Fibroblast of the conjunctiva (primary cell): ENCODE measurements at regions not wholly inside any gene's neighbourhood (a gene's known extent, or its start where the extent isn't known, plus 50 kb on each side); places are given as distances from the start of the nearest gene placed in this dataset.

Experiments
- DNase-seq: peaks from one replicate; pipeline ENCODE4 v3.0.0-alpha.2; 2010; ENCODE audit warnings: low read depth

DNA sequence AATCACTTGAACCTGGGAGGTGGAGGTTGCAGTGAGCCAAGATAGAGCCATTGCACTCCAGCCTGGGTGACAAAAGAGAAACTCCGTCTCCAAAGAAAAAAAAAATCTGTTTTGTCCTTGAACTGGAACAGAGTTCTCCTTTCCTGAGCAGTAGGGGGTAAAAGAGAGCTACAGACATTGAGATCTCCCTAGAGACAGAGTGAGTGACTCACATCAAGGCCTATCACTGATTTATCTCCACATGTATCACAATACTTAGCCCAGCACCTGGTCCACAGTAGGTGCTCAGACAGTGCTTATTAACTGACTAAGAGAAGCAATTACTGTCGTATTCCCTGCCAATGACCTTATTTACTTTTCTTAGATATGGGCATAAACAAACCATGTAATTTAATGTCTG lies 354.1 kb upstream of the C1orf87 start:
- peak; percentile 9 for DNase-seq

DNA sequence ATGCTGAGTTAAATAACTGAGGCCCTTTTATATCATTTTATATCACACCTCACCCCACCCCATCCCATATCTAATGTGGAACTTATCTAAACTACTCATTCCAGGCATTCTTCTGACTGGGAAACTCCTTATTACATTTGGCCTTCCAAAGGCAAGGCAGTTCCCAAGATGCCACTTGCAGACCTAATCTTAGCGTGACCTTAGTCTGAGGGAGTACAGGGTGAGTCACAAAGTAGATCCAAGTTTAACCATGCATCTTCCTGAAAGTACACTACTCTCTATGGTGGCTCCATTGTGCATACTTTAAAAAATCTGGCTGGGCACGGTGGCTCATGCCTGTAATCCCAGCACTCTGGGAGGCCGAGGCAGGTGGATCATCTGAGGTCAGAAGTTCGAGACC lies 353.6 kb upstream of the C1orf87 start:
- no peak for DNase-seq

DNA sequence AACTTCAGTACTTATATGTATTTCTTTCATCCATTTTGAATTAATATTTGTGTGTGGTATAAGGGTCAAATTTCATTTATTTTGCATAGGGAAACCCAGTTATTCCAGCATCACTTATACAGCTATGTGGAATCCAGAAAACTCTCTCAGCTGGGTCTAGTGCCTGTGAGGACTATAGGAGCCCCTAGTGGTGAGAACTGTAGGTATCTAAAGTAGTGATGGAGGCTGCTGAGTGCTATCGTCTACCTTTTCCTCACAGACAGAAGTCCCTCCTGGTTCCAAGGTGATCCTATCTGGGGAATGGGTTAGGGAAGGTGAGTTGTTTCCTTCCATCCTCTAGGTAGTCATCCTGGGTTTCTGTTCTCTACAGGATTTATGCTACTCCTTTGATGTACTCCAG lies 352.0 kb upstream of the C1orf87 start:
- DNase-seq, result no peak

DNA sequence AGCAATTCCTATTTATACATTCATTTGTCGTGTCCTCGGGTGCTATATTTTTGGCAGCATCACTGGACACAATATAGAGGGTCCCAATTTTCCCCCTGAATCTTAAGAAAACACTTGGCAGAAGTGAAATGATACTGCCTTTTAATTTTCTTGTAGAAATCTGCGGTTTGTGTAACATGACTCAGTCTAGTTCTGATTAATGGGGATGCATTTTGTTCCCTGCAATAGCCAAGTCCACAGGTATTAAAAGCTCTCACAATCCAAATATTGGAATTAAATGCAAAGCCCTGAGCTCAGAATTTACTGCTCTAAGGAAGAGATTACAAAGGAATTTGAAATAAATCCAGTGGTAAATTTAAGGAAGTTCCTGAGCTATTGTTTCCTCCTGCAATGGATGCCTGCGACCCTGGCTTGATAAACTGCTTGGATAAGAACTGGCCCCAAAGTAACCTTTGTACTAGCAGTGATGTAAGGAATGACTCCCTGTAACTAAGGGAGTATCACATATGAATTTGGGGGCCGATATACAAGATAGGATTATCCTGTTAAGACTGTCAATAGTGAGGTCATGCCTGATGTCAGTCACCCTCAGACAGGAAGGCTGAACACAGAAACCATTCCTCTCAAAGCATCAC lies 349.7 kb upstream of the C1orf87 start:
- DNase-seq, result no peak

DNA sequence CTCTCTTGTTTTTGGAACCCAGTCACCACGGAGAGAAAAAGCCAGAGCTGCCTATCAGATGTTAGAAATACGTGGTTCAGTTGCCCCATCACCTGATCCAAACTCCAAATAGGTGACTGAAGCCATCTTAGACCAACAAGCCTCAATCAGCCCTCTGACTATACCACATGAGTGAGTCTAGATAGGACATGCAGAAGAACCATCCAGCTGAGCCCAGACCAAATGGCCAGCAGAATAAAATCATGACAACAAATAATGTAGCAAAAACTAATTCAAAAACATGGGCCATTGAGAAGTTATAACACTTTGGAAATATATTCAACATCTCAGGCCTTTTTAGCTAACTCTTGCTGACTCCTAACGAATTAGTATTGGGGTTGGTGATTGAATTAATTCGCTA lies 348.4 kb upstream of the C1orf87 start:
- DNase-seq, result no peak

DNA sequence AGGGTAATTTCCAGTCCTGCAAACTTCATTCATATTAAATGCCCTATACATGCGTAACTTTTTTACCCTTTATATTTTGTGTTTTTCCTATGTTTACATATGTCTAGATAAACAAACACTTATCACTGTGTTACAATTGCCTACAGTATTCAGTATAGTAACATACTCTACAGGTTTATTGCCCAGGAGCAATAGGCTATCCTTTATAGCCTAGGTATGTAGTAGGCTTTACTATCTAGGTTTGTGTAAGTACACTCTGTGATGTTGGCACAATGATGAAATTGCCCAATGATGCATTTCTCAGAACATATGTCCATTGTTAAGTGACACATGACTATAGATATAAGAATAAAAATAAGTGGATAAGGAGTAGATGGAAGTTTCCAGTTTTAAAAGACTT lies 345.5 kb upstream of the C1orf87 start:
- no peak for DNase-seq

DNA sequence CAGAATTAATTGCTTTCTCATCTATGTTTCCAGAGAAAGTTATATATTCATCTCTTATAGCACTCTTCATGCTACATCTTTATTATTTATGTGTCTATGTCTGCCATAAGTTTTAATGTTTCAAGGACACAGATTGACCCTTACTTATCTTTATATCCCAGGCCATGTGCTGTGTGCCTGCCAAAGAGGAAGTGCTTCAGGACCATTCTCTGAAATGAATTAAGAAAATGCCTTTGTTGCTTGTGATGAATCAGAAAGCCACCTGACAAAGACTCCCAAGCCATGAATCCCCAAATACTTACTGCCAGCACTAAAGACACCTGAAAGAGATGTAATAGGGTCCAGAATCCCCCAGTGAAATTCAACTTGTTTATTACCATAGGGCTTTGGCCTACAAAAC lies 342.1 kb upstream of the C1orf87 start:
- no peak for DNase-seq

DNA sequence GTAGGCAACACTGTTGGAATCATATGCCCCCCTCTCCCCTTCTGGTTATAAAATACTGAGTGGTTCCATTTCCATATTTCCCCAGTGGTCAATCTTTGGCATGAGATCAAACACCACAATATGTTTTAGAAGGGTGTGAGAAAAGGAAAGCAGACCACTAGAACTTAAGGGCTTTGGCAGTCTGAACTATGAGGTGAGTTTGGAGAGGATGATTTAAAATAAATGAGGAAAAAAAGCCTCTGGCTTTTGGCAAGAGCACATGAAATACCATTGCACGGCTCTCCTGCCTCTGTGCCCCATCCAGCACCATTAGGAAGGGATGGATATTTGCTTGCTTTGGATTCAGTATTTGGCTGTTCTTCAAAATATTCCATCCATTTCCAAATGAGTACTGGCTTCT lies 339.5 kb upstream of the C1orf87 start:
- DNase-seq, result no peak

DNA sequence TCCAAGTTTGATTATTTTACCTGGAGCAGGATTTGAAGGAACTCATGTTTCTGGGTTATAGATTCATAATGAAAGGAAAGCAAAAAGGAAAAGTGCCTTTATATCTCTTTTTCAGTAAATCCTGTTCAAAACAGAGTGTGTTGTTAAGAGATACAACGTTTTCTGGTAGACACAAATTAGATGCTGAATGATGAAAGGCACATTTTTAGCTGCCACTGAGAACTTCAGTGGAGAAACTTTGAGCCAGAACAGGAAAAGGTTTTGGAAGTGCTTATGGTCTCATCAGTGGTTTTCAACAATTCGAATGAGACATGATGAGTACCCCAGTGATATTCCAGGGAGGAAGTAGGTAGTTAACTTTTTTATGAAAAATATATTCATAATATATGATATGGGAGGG lies 338.0 kb upstream of the C1orf87 start:
- no peak for DNase-seq

DNA sequence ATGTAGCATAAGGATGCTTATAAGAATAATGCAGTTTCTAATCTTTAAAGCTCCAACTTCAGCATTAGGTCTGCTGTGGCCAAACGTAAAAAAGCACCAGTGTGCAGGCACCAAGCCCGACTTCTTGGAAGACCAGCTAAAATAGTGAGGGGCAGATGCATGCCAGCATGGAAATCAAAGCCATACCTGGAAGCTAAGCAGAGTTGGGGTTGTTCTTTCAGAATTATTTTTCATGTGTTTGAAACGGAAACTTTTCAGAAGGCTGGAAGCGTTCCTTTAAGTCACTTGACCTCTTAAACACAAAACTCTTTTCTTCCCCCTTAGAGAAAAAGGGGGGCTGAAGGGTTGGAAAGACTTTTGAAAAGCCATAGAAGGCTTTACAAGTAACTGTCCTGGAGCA lies 329.2 kb upstream of the C1orf87 start:
- DNase-seq, result no peak

DNA sequence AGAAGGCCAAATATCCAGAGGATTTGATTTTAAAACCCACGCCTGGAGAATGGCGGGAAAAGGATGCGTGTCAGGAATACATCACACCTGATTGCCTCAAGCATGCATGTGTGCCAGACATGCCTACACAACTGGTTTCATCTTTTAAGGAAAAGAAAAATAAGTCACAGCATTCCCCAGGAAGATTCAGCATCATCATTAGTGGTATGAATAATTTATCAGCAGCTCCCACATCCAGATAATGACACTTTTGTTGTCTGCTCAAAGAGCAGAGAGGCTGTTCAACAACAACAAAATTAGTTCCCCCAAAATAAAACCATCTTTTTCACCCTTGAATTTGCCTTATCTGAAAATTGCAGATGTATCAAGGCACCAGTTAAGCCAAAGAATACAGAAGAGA lies 328.6 kb upstream of the C1orf87 start:
- no peak for DNase-seq

DNA sequence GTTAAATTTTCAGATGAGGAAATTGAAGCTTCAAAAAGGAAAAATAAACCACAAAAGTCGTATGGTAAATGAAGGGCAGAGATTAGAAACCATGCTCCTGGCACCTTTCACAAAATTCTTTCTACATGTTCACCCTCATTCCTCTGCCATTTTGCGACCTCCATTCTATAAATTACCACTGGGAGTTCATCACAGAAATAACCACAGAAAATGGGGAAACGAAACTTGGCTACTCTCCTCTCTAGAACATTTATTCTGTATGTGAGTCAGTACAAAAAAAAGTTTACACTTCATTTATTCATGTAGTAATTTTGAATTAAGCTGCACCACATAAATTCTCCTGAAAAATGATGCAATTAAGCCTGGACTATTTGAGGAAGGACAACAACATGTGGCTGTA lies 320.9 kb upstream of the C1orf87 start:
- DNase-seq, result no peak

DNA sequence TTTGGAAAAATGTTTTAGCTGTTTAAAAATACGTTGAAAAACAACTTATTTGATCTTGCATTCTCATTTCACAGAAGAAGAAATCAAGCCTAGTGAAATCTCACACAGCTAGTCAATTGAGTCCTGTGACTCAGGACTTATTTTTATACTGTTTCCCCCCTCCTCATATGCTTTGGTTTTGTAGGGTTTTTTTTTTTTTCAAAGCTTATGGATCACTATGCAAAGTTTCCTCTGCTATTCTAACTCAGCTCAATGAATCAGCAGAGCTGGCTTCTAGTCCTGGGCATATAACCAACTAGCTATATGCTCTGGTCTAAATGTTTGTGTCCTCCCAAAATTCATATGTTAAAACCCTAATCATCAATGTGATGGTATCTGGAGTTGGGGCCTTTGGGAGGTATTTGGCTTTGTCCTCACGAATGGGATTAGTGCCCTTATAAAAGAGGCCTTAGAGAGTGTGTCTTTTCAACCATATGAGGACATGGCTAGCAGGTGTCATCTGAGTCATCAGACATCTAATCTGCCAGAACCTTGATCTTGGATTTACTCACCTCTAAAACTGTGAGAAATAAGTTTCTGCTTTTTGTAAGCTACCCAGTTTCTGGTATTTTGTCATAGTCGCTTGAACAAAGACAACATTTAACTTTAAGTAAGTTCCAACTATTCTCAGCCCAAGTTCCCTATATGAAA lies 317.2 kb upstream of the C1orf87 start:
- no peak for DNase-seq

DNA sequence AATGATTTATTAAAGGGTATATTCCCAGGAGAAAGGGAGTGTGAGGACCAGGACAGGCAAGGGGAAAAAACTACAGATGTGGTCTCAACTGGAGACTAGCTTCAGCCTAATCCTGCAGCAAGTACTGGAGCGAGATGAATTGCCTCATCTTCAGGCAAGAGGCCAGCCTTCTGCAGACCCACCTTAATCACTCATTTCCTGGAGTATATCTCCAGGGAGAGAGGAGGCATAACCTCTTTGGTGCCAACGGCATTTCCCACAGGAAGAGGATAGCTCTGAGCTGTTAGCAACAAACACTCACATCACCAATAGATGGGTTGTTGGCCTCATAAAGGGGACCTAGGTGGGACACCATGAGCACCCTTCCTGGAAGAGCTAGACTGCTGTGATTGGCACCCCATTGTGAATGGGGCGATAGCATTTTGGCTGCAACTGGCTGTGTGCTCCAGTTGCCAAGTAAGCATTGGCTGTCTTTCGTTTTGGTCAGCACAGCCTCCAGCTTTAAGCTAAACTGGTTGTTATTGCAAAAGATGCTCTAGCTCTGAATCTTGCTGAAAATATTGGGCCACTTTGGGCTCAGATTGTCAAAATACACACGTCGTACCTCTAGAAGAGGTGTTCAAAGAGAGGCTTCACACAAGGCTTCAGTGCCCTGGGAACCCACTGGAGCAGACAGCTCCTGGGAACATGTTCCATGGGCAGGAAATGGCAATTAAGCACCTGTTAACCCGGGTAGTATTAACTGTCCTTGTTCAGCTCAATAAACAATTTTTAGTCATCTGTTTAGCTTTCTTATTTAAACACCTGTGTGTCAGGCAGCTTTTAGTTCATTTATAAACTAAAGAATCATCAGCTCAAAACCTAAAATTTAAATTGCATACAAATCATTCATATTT lies 314.8 kb upstream of the C1orf87 start:
- peak; percentile 28 for DNase-seq

DNA sequence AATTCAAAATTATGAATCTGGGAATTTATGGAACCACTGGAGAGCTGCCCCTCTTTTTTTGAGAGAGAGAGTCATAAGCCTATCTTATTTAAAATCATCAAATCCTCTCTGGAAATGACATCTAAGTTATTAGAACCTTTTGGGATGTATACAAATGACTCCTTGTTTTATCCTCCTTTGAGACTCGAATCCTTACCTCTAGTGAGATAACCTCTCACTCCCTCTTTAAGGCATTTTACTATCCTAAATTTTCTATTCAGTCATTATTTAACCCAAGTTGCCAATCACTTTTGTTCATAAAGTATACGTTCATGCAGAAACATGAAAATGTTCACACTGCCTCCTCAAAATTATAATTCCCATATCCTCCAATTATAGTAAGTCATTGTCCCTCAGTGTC lies 313.6 kb upstream of the C1orf87 start:
- no peak for DNase-seq

DNA sequence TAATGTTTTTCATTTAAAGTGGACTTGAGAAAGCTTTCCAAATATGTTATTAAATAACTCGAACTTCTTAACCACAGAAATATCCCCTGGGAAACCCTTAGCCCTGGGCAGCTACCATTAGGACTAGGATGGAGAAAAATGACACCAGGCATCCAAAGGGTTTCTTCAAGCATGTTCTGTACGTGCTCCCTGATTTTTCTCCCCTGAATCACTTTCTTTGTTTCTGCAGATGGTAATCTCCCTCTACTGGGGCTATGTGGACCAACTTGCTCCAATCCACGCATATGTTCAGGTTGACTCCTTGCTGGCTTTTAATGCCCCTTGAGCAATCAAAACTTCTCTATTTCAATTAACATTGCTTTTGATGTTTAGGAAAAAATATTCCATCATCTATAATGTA lies 312.7 kb upstream of the C1orf87 start:
- DNase-seq, result peak; percentile 31

DNA sequence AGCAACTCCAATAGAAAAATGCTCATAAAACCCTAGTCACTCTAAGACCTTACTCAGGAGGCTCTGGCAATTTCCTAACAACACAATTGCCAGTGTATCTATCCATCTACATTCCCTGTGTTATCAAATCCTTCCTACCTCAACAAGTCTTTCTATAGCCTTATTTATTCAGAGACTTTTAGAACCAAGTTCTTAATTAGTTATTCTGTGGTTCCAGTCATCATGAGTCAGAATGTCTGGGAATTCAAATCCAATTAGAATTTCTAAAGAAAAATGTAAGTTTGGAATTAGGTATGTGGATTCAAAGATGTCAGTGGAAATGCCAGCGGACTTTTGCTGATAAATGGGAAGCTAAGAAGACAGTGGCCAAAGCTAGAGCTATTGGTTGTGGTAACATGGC lies 302.6 kb upstream of the C1orf87 start:
- DNase-seq, result no peak

DNA sequence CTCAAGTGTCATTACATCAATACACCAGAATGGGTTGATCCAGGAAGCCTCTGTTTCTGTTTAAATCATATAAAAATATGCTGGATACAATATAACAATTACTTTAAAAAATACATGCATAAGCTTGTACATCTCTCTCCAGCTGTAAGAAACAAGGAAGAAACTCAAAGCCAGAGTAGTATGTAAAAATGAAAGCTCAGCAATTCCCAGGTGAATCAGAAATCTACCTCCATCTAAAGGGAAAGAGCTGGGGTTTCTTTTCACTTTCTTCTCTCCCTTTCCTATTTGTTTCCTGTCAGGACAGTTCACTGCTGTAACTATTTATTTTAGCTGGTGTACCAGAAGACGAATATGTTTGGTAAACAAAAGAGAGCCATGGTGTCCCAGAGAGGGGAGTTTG lies 301.0 kb upstream of the C1orf87 start:
- DNase-seq, result no peak

DNA sequence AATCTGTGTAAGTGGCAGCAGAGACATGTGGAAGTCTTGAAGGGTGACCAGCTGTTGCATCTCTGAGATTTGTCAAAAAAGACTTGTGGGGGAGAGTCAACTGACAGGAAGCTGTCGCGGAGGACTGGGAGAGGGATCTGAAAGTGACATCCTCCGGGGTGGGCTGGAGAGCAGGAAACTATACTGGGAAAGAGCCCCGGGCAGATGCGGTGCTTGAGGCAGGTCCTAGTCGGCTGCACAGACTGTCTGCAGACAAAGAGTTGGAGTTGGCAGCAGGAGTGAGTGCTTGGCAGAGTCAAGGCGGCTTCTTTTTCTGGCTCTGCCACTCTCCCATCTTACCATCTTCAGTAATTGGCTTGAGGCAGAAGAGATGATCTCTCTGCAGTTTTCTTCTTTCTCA lies 294.0 kb upstream of the C1orf87 start:
- no peak for DNase-seq

DNA sequence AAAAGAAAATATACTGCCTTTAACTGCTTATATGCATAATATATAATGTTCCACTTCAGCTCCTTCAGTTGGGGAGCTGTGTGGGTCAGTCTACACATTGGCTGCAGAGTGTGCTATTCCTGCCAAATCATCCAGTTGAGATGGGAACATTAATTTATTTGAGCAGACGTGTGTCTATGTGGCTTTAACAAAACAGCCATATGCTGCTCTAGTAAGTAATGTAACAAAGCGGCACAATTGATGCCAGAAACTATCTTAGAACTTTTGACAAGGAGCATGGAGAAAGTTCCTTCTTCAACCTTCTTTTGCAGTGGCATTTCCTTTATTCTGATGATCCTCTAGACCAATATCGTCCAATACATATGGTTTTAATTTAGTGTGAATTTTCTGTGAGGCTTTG lies 285.9 kb upstream of the C1orf87 start:
- no peak for DNase-seq

DNA sequence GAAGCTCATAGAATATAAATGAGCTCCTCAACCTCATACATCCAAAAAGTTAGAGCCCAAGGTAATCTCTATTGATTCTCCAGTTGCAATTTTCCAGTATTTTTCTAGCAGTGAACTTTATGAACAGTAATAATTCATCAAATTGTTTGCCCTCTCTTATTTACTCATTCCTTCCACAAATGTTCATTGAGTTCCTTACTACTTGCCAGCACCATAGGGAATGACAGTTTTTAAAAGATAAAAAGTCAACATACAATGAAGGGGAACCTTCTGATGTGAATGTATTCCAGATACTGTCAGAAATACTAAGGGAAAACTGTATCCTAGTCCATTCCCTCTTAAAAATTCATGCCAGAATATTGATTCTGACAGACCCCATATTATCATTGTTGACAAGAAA lies 277.0 kb upstream of the C1orf87 start:
- no peak for DNase-seq

DNA sequence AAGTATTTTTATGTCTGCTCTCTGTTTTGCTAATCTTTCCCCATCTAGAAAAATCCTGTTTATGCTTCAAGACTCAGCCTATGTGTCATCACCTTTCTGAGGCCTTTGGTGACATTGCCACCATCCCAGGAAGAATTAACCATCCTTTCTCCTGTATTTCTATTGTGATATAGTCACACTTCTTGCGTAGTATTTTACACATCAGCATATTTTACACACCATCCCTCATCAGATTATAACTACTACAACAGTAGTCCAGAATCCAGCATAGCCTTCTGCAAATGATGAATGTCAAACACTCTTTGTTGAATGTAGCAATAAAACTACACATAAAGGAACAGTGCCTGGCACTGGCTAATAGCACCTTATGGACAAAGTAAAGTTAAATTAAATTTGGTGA lies 275.3 kb upstream of the C1orf87 start:
- no peak for DNase-seq

DNA sequence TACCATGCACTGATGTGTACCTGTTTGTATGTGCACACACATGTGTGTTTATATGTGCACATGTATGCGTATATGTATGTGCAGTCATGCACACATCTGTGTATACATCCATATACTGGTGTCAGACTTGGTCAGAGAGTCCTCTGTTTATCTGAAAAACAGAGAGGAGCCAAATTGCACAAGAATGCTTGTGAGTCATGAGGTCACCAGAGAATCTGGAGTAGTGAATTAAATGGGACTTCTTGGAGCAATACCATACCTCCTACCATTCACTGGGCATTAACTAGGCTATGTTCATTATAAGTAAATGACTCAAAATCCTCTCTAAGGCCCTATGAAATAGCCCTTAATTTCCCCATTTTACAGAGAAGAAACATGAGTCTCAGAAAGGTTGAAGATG lies 272.1 kb upstream of the C1orf87 start:
- no peak for DNase-seq
